Liver (tissue), 8 donors: ENCODE measurements at regions not wholly inside any gene's neighbourhood (a gene's known extent, or its start where the extent isn't known, plus 50 kb on each side); places are given as distances from the start of the nearest gene placed in this dataset.

Source experiments
- DNase-seq: peaks from one replicate; pipeline ENCODE4 v3.0.0-alpha.2; 2017; ENCODE audit warnings: low spot score
- H3K27ac ChIP-seq, 2 donors: one replicate each; pipeline ENCODE4 v1.7.0; 2013; ENCODE audit warnings: inconsistent platforms in 2 of 2, low read length in 2 of 2, control low read depth in 1 of 2, low read depth in 1 of 2, mild to moderate bottlenecking in 1 of 2
- H3K27me3 ChIP-seq, 4 donors: one replicate each; pipeline versions ENCODE4 v1.6.1 to v1.7.0; 2013; ENCODE audit warnings: low read length in 3 of 4, inconsistent platforms in 1 of 4, mild to moderate bottlenecking in 1 of 4, moderate library complexity in 1 of 4; ENCODE audit not compliant: control insufficient read depth in 4 of 4, insufficient read depth in 4 of 4
- H3K36me3 ChIP-seq, 4 donors: one replicate each; pipeline versions ENCODE4 v1.6.1 to v1.7.0; 2013; ENCODE audit warnings: low read length in 3 of 4, mild to moderate bottlenecking in 3 of 4, low read depth in 1 of 4, moderate library complexity in 1 of 4; ENCODE audit not compliant: control insufficient read depth in 4 of 4, insufficient read depth in 3 of 4
- H3K4me1 ChIP-seq, 4 donors: one replicate each; pipeline versions ENCODE4 v1.6.1 to v1.7.0; 2013; ENCODE audit warnings: low read length in 3 of 4, mild to moderate bottlenecking in 3 of 4, moderate library complexity in 1 of 4; ENCODE audit not compliant: control insufficient read depth in 4 of 4, insufficient read depth in 4 of 4
- H3K4me3 ChIP-seq, 3 donors: one replicate each; pipeline versions ENCODE4 v1.6.1 to v1.7.0; 2013; ENCODE audit warnings: low read length in 3 of 3, control low read depth in 1 of 3, low read depth in 1 of 3, mild to moderate bottlenecking in 1 of 3
- H3K9ac ChIP-seq, 2 donors: one replicate each; pipeline ENCODE4 v1.7.0; 2013; ENCODE audit warnings: low read length in 2 of 2, mild to moderate bottlenecking in 2 of 2, moderate library complexity in 2 of 2, control low read depth in 1 of 2, low read depth in 1 of 2
- H3K9me3 ChIP-seq, 4 donors: one replicate each; pipeline versions ENCODE4 v1.6.1 to v1.7.0; 2013; ENCODE audit warnings: low read length in 3 of 4; ENCODE audit not compliant: control insufficient read depth in 4 of 4
- CTCF ChIP-seq: fragments of 150-350 bp; IDR thresholded peaks from 2 replicates; pipeline ENCODE4 v1.5.1; 2017; ENCODE audit warnings: improper control_type of control experiment, low read depth, low read length; ENCODE audit not compliant: missing input control
- FOXA1 ChIP-seq: IDR thresholded peaks from 2 replicates; pipeline ENCODE4 v1.6.1; 2016; ENCODE audit warnings: antibody characterized with exemption
- FOXA2 ChIP-seq: IDR thresholded peaks from 2 replicates; pipeline ENCODE4 v1.6.1; 2016; ENCODE audit warnings: antibody characterized with exemption
- GABPA ChIP-seq, 2 donors: IDR thresholded peaks in 1 of 2; conservative IDR thresholded peaks in 1 of 2; 2 replicates each; pipeline ENCODE4 v1.6.1; 2016; ENCODE audit warnings: antibody characterized with exemption in 2 of 2, mild to moderate bottlenecking in 1 of 2, moderate library complexity in 1 of 2
- HNF4A ChIP-seq, 2 donors: conservative IDR thresholded peaks; 2 replicates each; pipeline ENCODE4 v1.6.1; 2016; ENCODE audit warnings: antibody characterized with exemption in 2 of 2, mild to moderate bottlenecking in 2 of 2
- HNF4G ChIP-seq: IDR thresholded peaks from 2 replicates; pipeline ENCODE4 v1.6.1; 2016; ENCODE audit warnings: antibody characterized with exemption
- JUND ChIP-seq, 2 donors: IDR thresholded peaks; 2 replicates each; pipeline ENCODE4 v1.6.1; 2016; ENCODE audit warnings: antibody characterized with exemption in 2 of 2
- MAX ChIP-seq: IDR thresholded peaks from 2 replicates; pipeline ENCODE4 v1.6.1; 2016; ENCODE audit warnings: antibody characterized with exemption
- NR2F2 ChIP-seq: IDR thresholded peaks from 2 replicates; pipeline ENCODE4 v1.6.1; 2016; ENCODE audit warnings: antibody characterized with exemption
- RAD21 ChIP-seq, 2 donors: IDR thresholded peaks; 2 replicates each; pipeline ENCODE4 v1.6.1; 2016; ENCODE audit warnings: antibody characterized with exemption in 2 of 2, mild to moderate bottlenecking in 2 of 2
- REST ChIP-seq: IDR thresholded peaks from 2 replicates; pipeline ENCODE4 v1.6.1; 2016; ENCODE audit warnings: antibody characterized with exemption, mild to moderate bottlenecking
- RXRA ChIP-seq, 2 donors: IDR thresholded peaks; 2 replicates each; pipeline ENCODE4 v1.6.1; 2017 to 2018; ENCODE audit warnings: antibody characterized with exemption in 2 of 2, mild to moderate bottlenecking in 1 of 2
- SP1 ChIP-seq: IDR thresholded peaks from 2 replicates; pipeline ENCODE4 v1.6.1; 2018; ENCODE audit warnings: antibody characterized with exemption, mild to moderate bottlenecking
- ZBTB33 ChIP-seq: IDR thresholded peaks from 2 replicates; pipeline ENCODE4 v1.6.1; 2016; ENCODE audit warnings: antibody characterized with exemption
- WGBS: extraction: QIAGEN DNeasy Blood & Tissue Kit; methylation state at CpG from one replicate; pipeline ENCODE4 v1.1.7; 2013; 5-methylcytosine and 5-hydroxymethylcytosine counted together
- donor health status: healthy.
- donor health status: healthy.
- donor health status: healthy.
- donor health status: healthy.
- donor health status: healthy.

GRCh38 chr6:12436683-12437082 is 146.5 kb downstream of the EDN1 start:
- H3K9ac ChIP-seq: no peak overlapping the region
- no peak overlapping the region for H3K27ac ChIP-seq
- no peaks in the 10 kb centered on the region for H3K36me3 ChIP-seq
- H3K4me1 ChIP-seq: peaks cover 2 to 6% (median 3%) of the 10 kb centered on the region in 4 donors
- TF ChIP-seq RAD21 (IDR thresholded peaks at IDR 0.05) (peak in 1 of 2 donors; percentile 16), FOXA1 (no peak), JUND (IDR thresholded peaks at IDR 0.05) (no peak), GABPA (IDR thresholded peaks at IDR 0.05 in 1 of 2, conservative IDR thresholded peaks at IDR 0.05 in 1 of 2) (no peak), SP1 (peak; percentile 37), HNF4A (conservative IDR thresholded peaks at IDR 0.05) (peak; percentile 77 to 90), NR2F2 (peak; percentile 48), HNF4G (peak; percentile 65), RXRA (IDR thresholded peaks at IDR 0.05) (peak; percentile 44 to 46), MAX (peak; percentile 30), CTCF (no peak)
- WGBS: 93% methylated on average over 1 of the region's 1 CpG
- no peak overlapping the region for H3K4me3 ChIP-seq
- H3K9me3 ChIP-seq: no peaks in the 10 kb centered on the region
- H3K27me3 ChIP-seq: no peaks in the 10 kb centered on the region
- no peak for DNase-seq

- H3K27me3 ChIP-seq: no peaks in the 10 kb centered on the region
- no peak overlapping the region for H3K4me3 ChIP-seq
- no peak for TF ChIP-seq REST
- TF ChIP-seq JUND (IDR thresholded peaks at IDR 0.05): no peak
- no peak for TF ChIP-seq FOXA2
- H3K27ac ChIP-seq: no peak overlapping the region
- no peak overlapping the region for H3K9ac ChIP-seq
- H3K4me1 ChIP-seq: peaks cover 2 to 6% (median 3%) of the 10 kb centered on the region in 4 donors
- no peak for DNase-seq
- H3K36me3 ChIP-seq: no peaks in the 10 kb centered on the region
- no peaks in the 10 kb centered on the region for H3K9me3 ChIP-seq
Measured at GRCh38 chr6:12439296-12439695, 149.1 kb downstream of the EDN1 start.

GRCh38 chr6:12440981-12441380 is 150.8 kb downstream of the EDN1 start:
- Histone ChIP-seq H3K27ac (no peak overlapping the region), H3K36me3 (no peaks in the 10 kb centered on the region), H3K27me3 (no peaks in the 10 kb centered on the region), H3K9ac (no peak overlapping the region), H3K4me1 (peaks cover 2 to 6% (median 3%) of the 10 kb centered on the region in 4 donors), H3K4me3 (no peak overlapping the region), H3K9me3 (no peaks in the 10 kb centered on the region)
- TF ChIP-seq ZBTB33: no peak
- TF ChIP-seq REST: peak; percentile 97
- TF ChIP-seq FOXA2: no peak
- no peak for TF ChIP-seq GABPA (IDR thresholded peaks at IDR 0.05 in 1 of 2, conservative IDR thresholded peaks at IDR 0.05 in 1 of 2)
- no peak for DNase-seq
- 94% methylated on average over 3 of the region's 3 CpGs for WGBS
